ENCODE measurements at regions not wholly inside any gene's neighbourhood (a gene's known extent, or its start where the extent isn't known, plus 50 kb on each side); places are given as distances from the start of the nearest gene placed in this dataset.

DNA sequence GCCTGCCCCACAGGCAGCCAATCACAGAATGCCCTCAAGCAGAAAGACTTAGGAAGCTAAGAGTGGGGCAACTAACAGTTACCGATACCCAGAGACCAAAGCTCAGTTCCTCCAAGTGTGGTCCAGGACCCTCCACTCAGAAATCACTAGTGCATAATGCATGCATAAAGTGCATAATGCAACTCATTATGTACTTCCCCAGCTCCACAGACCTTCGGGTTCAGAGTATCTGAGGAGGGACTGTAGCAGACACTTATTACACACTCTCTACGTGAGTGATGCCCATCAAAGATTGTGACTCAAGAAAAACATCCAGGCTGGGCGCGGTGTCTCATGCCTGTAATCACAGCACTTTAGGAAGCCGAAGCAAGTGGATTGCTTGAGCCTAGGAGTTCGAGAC, 328.0 kb downstream of the BCOR start:
- no peaks in the 10 kb centered on the region for H3K9me3 ChIP-seq (ENCODE audit: low read length)
- no peak overlapping the region for H3K4me3 ChIP-seq (ENCODE audit: low read length)
- no peak overlapping the region for H3K4me2 ChIP-seq (ENCODE audit: low read depth, low read length, poor library complexity, severe bottlenecking)
- H3K36me3 ChIP-seq (ENCODE audit: insufficient read depth, low read length), result no peaks in the 10 kb centered on the region
- no peaks in the 10 kb centered on the region for H3K27me3 ChIP-seq (ENCODE audit: low read length)
- no peaks in the 10 kb centered on the region for H4K20me1 ChIP-seq (ENCODE audit: insufficient read depth, low read depth, low read length)
- no peaks in the 10 kb centered on the region for H3K4me1 ChIP-seq (ENCODE audit: low read length)
- DNase-seq, result no peak
- no peak overlapping the region for H3K9ac ChIP-seq (ENCODE audit: low read length)
- H3K79me2 ChIP-seq (ENCODE audit: low read length), result no peaks in the 10 kb centered on the region
- H3K27ac ChIP-seq (ENCODE audit: low read length), result no peak overlapping the region
- H3K9me2 ChIP-seq (replicated peaks; ENCODE audit: insufficient read depth, low read length), result no peaks in the 10 kb centered on the region
- no peak overlapping the region for H2AFZ ChIP-seq (ENCODE audit: low read length)

DNA sequence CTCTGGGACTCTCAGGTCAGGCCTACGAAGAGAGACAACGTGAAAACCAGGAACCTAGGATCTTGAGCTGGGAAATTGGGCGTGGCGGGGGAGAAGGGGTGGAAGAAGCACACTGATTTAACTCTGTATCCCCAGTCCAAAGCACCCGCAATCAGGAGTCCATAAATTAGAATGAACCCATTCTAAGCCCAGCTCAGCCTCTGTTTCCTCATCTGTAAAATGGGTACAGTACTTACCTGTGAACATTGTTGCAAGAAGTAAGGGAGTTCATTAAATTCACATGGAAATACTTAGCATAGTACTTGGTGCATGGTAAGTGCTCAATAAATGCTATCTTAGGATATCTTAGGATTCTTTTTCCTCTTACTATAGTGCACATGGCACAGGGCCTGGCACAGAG, 326.7 kb downstream of the BCOR start:
- no peak overlapping the region for H3K9ac ChIP-seq (ENCODE audit: low read length)
- no peaks in the 10 kb centered on the region for H3K9me2 ChIP-seq (replicated peaks; ENCODE audit: insufficient read depth, low read length)
- H4K20me1 ChIP-seq (ENCODE audit: insufficient read depth, low read depth, low read length), result no peaks in the 10 kb centered on the region
- no peak overlapping the region for H3K4me2 ChIP-seq (ENCODE audit: low read depth, low read length, poor library complexity, severe bottlenecking)
- DNase-seq, result no peak
- H3K4me1 ChIP-seq (ENCODE audit: low read length), result no peaks in the 10 kb centered on the region
- H3K27ac ChIP-seq (ENCODE audit: low read length), result no peak overlapping the region
- no peaks in the 10 kb centered on the region for H3K9me3 ChIP-seq (ENCODE audit: low read length)
- H2AFZ ChIP-seq (ENCODE audit: low read length), result no peak overlapping the region
- no peaks in the 10 kb centered on the region for H3K79me2 ChIP-seq (ENCODE audit: low read length)
- no peaks in the 10 kb centered on the region for H3K27me3 ChIP-seq (ENCODE audit: low read length)
- H3K36me3 ChIP-seq (ENCODE audit: insufficient read depth, low read length), result no peaks in the 10 kb centered on the region
- H3K4me3 ChIP-seq (ENCODE audit: low read length), result no peak overlapping the region

DNA sequence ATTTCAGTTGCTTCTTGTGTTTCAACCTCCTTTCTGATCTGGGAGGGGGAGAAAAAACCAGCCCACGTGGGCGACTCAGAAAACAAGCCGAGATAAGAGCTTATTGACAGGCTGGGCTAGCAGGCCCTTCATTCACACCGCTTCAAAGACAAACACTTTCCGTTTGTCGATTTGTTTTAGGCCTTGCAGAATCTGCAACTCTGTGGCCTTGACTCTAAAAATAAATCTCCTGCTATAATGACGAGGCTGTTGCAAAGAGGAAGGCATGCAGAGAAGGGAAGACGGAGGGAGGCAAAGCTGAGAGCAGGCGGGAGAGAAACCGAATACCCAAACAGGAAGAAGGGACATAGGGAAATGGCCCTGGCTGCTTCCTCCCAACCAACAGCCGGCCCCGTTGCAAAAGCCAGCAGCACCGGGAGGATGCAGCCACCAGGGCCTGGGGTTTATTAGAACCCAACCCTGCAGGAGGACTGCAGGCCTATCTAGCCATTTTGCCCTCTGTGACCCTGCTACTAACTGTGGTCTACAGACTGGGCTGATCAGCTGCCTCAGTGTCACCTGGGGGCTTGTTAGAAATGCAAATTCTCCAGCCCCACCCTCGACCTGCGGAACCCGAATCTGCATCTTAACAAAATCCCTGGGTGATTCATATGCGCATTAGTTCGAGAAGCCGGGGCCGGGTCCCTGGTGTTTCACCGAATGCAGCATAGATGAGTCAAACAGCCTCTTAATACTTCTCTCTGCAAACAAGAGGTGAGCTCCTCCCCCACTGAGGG, 325.5 kb downstream of the BCOR start:
- Histone ChIP-seq H3K9ac (ENCODE audit: low read length) (no peak overlapping the region), H3K4me2 (ENCODE audit: low read depth, low read length, poor library complexity, severe bottlenecking) (no peak overlapping the region), H4K20me1 (ENCODE audit: insufficient read depth, low read depth, low read length) (no peaks in the 10 kb centered on the region), H3K36me3 (ENCODE audit: insufficient read depth, low read length) (no peaks in the 10 kb centered on the region), H3K9me3 (ENCODE audit: low read length) (no peaks in the 10 kb centered on the region), H2AFZ (ENCODE audit: low read length) (no peak overlapping the region), H3K79me2 (ENCODE audit: low read length) (no peaks in the 10 kb centered on the region), H3K27me3 (ENCODE audit: low read length) (no peaks in the 10 kb centered on the region), H3K4me1 (ENCODE audit: low read length) (no peaks in the 10 kb centered on the region), H3K9me2 (replicated peaks; ENCODE audit: insufficient read depth, low read length) (no peaks in the 10 kb centered on the region), H3K27ac (ENCODE audit: low read length) (no peak overlapping the region), H3K4me3 (ENCODE audit: low read length) (no peak overlapping the region)
- DNase-seq, result no peak

DNA sequence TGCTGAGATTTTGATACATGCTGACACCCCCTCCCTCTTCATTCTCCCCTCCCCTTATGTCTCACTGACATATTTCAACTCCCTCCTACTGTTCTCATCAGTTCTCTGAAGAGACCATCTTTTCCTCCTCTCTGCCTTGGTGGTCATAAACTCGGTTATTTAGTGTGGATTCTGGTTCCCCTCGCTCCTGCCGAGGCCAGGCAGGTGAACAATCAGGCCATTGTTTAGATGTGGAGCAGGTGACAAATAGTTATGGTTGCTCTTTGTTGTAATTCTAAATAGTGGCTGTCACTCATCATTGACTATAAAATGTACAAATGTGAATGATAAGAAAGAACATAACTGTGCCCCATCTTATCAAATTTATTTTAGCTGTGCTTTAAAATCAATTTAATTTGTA, 324.6 kb downstream of the BCOR start:
- no peaks in the 10 kb centered on the region for H4K20me1 ChIP-seq (ENCODE audit: insufficient read depth, low read depth, low read length)
- no peak overlapping the region for H3K4me2 ChIP-seq (ENCODE audit: low read depth, low read length, poor library complexity, severe bottlenecking)
- H3K27me3 ChIP-seq (ENCODE audit: low read length), result no peaks in the 10 kb centered on the region
- no peaks in the 10 kb centered on the region for H3K9me2 ChIP-seq (replicated peaks; ENCODE audit: insufficient read depth, low read length)
- H3K27ac ChIP-seq (ENCODE audit: low read length), result no peak overlapping the region
- H3K9ac ChIP-seq (ENCODE audit: low read length), result no peak overlapping the region
- H3K9me3 ChIP-seq (ENCODE audit: low read length), result no peaks in the 10 kb centered on the region
- DNase-seq, result no peak
- no peaks in the 10 kb centered on the region for H3K79me2 ChIP-seq (ENCODE audit: low read length)
- H3K4me1 ChIP-seq (ENCODE audit: low read length), result no peaks in the 10 kb centered on the region
- no peaks in the 10 kb centered on the region for H3K36me3 ChIP-seq (ENCODE audit: insufficient read depth, low read length)
- H3K4me3 ChIP-seq (ENCODE audit: low read length), result no peak overlapping the region
- no peak overlapping the region for H2AFZ ChIP-seq (ENCODE audit: low read length)

DNA sequence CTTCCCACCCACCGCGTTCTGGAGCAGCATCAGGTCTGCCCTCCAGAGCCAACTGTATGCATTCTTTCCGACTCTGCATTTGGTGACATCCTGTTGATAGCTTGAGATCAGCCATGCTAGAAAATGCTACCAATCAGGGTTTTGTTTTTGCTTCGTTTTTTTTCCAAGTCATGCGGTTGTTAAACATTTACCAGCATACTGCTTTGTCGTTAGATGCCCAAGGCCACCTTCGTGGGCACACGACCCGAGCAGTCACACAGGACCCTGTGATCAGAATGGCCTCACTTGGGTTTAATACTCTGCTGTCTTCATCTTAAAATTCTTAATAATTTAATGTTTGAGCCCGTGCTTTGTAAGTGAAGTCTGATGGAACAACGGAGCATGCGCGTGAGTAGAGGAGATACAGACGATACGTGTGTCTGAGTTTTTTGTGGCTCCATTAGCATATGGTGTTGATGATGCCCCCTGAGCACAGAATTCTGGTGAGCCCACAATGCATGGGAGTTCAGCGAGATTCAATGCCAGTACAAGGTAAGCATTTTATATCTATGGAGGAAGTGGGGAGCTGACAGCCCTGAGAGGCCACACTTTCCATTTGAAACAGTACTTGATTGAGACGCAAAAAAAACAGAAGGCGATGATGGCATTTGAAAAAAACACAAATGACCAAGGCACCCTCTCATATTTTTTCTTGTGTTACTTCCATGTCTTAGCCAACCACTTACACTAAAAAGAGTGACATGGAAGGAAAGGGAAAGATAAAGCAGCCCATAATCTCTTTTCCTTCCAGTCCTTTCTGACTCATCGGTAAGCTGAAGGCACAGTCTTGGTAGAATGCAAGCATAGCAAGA, 323.6 kb downstream of the BCOR start:
- no peaks in the 10 kb centered on the region for H3K27me3 ChIP-seq (ENCODE audit: low read length)
- H3K9me2 ChIP-seq (replicated peaks; ENCODE audit: insufficient read depth, low read length), result no peaks in the 10 kb centered on the region
- no peak overlapping the region for H2AFZ ChIP-seq (ENCODE audit: low read length)
- no peak overlapping the region for H3K4me2 ChIP-seq (ENCODE audit: low read depth, low read length, poor library complexity, severe bottlenecking)
- DNase-seq, result no peak
- H3K36me3 ChIP-seq (ENCODE audit: insufficient read depth, low read length), result no peaks in the 10 kb centered on the region
- no peak overlapping the region for H3K9ac ChIP-seq (ENCODE audit: low read length)
- no peaks in the 10 kb centered on the region for H4K20me1 ChIP-seq (ENCODE audit: insufficient read depth, low read depth, low read length)
- no peaks in the 10 kb centered on the region for H3K79me2 ChIP-seq (ENCODE audit: low read length)
- H3K27ac ChIP-seq (ENCODE audit: low read length), result no peak overlapping the region
- no peaks in the 10 kb centered on the region for H3K9me3 ChIP-seq (ENCODE audit: low read length)
- no peaks in the 10 kb centered on the region for H3K4me1 ChIP-seq (ENCODE audit: low read length)
- H3K4me3 ChIP-seq (ENCODE audit: low read length), result no peak overlapping the region

DNA sequence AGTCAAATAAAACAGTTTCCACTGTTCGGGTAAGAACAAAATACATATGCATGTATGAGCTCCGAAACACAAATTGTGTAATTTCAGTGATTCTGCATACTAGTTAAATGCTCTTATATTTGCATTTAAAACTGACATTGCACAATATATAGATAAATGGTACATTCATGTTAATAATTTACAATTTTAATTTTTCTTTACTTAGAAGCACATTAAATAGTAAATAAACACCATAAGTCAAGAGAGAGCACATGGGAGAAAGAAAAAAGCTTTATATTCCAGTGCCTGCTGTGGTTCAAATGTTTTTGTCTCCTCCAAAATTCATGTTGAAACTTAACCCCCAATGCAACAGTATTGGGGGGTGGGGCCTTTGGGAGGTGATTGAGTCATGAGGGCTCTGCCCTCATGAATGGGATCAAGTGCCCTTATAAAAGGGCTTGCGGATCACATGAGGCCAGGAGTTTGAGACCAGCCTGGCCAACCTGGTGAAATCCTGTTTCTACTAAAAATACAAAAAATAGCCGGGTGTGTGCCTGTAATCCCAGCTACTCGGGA, 322.9 kb downstream of the BCOR start:
- Histone ChIP-seq H3K4me3 (ENCODE audit: low read length) (no peak overlapping the region), H4K20me1 (ENCODE audit: insufficient read depth, low read depth, low read length) (no peaks in the 10 kb centered on the region), H3K4me1 (ENCODE audit: low read length) (no peaks in the 10 kb centered on the region), H3K27me3 (ENCODE audit: low read length) (no peaks in the 10 kb centered on the region), H3K9me3 (ENCODE audit: low read length) (no peaks in the 10 kb centered on the region), H3K9me2 (replicated peaks; ENCODE audit: insufficient read depth, low read length) (no peaks in the 10 kb centered on the region), H2AFZ (ENCODE audit: low read length) (no peak overlapping the region), H3K36me3 (ENCODE audit: insufficient read depth, low read length) (no peaks in the 10 kb centered on the region), H3K79me2 (ENCODE audit: low read length) (no peaks in the 10 kb centered on the region), H3K27ac (ENCODE audit: low read length) (no peak overlapping the region), H3K9ac (ENCODE audit: low read length) (no peak overlapping the region), H3K4me2 (ENCODE audit: low read depth, low read length, poor library complexity, severe bottlenecking) (no peak overlapping the region)
- DNase-seq, result no peak

DNA sequence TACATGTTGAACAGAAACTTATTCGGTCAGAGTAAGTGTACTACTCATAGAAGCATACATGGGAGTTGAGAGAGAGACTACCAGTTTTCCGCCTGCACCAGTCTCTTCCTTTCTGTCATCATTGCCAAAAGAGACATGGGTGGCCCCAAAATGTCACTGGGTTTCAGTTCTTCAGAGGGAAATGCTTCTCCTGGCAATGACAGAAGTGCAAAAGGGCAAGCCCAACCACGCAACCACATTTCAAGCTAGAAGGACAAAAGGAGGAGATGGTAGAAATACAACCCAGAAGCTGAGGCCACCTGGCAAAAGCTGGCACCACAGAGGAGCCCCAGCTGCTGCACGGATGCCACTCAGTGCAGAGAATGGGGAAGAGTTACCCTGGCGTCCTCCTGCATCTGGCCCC, 320.1 kb downstream of the BCOR start:
- no peak overlapping the region for H3K4me3 ChIP-seq (ENCODE audit: low read length)
- H3K27me3 ChIP-seq (ENCODE audit: low read length), result no peaks in the 10 kb centered on the region
- no peaks in the 10 kb centered on the region for H3K36me3 ChIP-seq (ENCODE audit: insufficient read depth, low read length)
- no peaks in the 10 kb centered on the region for H3K79me2 ChIP-seq (ENCODE audit: low read length)
- DNase-seq, result no peak
- H3K4me2 ChIP-seq (ENCODE audit: low read depth, low read length, poor library complexity, severe bottlenecking), result no peak overlapping the region
- no peaks in the 10 kb centered on the region for H3K4me1 ChIP-seq (ENCODE audit: low read length)
- H3K9me2 ChIP-seq (replicated peaks; ENCODE audit: insufficient read depth, low read length), result no peaks in the 10 kb centered on the region
- H4K20me1 ChIP-seq (ENCODE audit: insufficient read depth, low read depth, low read length), result no peaks in the 10 kb centered on the region
- H3K9ac ChIP-seq (ENCODE audit: low read length), result no peak overlapping the region
- no peak overlapping the region for H2AFZ ChIP-seq (ENCODE audit: low read length)
- no peaks in the 10 kb centered on the region for H3K9me3 ChIP-seq (ENCODE audit: low read length)
- no peak overlapping the region for H3K27ac ChIP-seq (ENCODE audit: low read length)

DNA sequence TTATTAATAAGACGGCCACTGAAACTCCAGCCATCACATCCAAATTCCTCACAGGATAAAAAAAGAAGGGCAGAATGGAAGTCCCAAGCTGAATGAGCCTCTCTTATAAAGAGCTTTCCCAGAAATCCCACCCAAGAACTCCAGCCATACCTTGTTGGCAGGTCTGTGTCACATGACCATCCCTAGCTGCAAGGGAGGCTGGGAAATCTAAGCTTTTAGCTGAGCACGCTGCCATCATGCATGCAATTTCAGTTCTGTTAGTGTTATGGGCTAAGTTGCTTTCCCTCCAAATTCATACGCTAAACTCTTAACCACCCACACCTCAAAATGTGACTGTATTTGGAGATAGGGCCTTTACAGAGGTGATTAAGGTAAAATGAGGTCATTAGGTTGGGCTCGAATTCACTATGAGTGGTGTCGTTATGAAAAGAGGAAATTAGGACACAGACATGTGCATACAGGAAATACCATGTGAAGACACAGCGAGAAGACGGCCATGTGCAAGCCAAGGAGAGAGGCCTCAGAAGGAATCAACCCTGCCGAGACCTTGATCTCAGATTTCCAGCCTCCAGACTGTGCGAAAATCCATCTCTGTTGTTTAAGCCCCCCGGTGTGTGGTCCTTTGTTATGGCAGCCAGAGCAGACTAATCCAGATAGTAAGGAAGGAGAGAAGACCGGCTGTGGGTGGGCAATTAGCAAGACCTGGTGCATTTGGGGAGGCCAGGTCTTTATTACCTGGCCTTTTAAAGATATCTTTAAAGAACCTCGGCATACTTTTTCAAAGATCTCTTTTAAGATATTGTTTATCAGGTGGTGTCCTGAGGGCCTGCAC, 317.6 kb downstream of the BCOR start:
- Histone ChIP-seq H3K4me2 (ENCODE audit: low read depth, low read length, poor library complexity, severe bottlenecking) (no peak overlapping the region), H3K27me3 (ENCODE audit: low read length) (no peaks in the 10 kb centered on the region), H3K9ac (ENCODE audit: low read length) (no peak overlapping the region), H3K27ac (ENCODE audit: low read length) (no peak overlapping the region), H3K9me2 (replicated peaks; ENCODE audit: insufficient read depth, low read length) (no peaks in the 10 kb centered on the region), H3K36me3 (ENCODE audit: insufficient read depth, low read length) (no peaks in the 10 kb centered on the region), H3K4me1 (ENCODE audit: low read length) (no peaks in the 10 kb centered on the region), H4K20me1 (ENCODE audit: insufficient read depth, low read depth, low read length) (no peaks in the 10 kb centered on the region), H2AFZ (ENCODE audit: low read length) (no peak overlapping the region), H3K9me3 (ENCODE audit: low read length) (no peaks in the 10 kb centered on the region), H3K4me3 (ENCODE audit: low read length) (no peak overlapping the region), H3K79me2 (ENCODE audit: low read length) (no peaks in the 10 kb centered on the region)
- DNase-seq, result no peak

Measured in Karpas-422 (cell line).